ENCODE measurements at regions not wholly inside any gene's neighbourhood (a gene's known extent, or its start where the extent isn't known, plus 50 kb on each side); places are given as distances from the start of the nearest gene placed in this dataset.

GRCh38 chr13:62973804-62974203 lies 1558.2 kb upstream of the PCDH20 start:
- no peak for TF ChIP-seq CTCF (IDR thresholded peaks at IDR 0.05)
- TF ChIP-seq EP300 (IDR thresholded peaks at IDR 0.05), result no peak
- no peak for TF ChIP-seq POLR2AphosphoS5 (IDR thresholded peaks at IDR 0.05)
- no peak for TF ChIP-seq POLR2A (IDR thresholded peaks at IDR 0.05)
- Histone ChIP-seq H3K9me3 (no peaks in the 10 kb centered on the region), H3K27me3 (no peaks in the 10 kb centered on the region), H3K36me3 (no peaks in the 10 kb centered on the region), H3K27ac (no peak overlapping the region), H3K4me3 (no peak overlapping the region), H3K4me1 (no peaks in the 10 kb centered on the region)
- 75% methylated on average over 5 of the region's 5 CpGs for WGBS
- DNase-seq (ENCODE audit: low spot score in 2 of 2), result no peak

GRCh38 chr13:62964522-62964921 lies 1548.9 kb upstream of the PCDH20 start:
- DNase-seq (ENCODE audit: low spot score in 2 of 2), result no peak
- Histone ChIP-seq H3K27me3 (no peaks in the 10 kb centered on the region), H3K4me1 (no peaks in the 10 kb centered on the region), H3K36me3 (no peaks in the 10 kb centered on the region), H3K27ac (no peak overlapping the region), H3K9me3 (peaks cover 10% of the 10 kb centered on the region), H3K4me3 (no peak overlapping the region)
- TF ChIP-seq POLR2AphosphoS5 (IDR thresholded peaks at IDR 0.05), result no peak

- H3K4me1 ChIP-seq, result no peaks in the 10 kb centered on the region
- H3K9me3 ChIP-seq, result peaks cover 10% of the 10 kb centered on the region
- H3K27me3 ChIP-seq, result no peaks in the 10 kb centered on the region
- WGBS, result 34% methylated on average over 3 of the region's 3 CpGs
- no peaks in the 10 kb centered on the region for H3K36me3 ChIP-seq
- DNase-seq (ENCODE audit: low spot score in 2 of 2), result no peak
- TF ChIP-seq EP300 (IDR thresholded peaks at IDR 0.05) (no peak), POLR2AphosphoS5 (IDR thresholded peaks at IDR 0.05) (no peak), POLR2A (IDR thresholded peaks at IDR 0.05) (no peak), CTCF (IDR thresholded peaks at IDR 0.05) (no peak)
- no peak overlapping the region for H3K4me3 ChIP-seq
- H3K27ac ChIP-seq, result no peak overlapping the region
These were observed 1545.1 kb upstream of the PCDH20 start for GRCh38 chr13:62960723-62961122.

GRCh38 chr13:62933809-62934208 lies 1518.2 kb upstream of the PCDH20 start:
- H3K4me3 ChIP-seq, result no peak overlapping the region
- 52% methylated on average over 1 of the region's 1 CpG for WGBS
- no peaks in the 10 kb centered on the region for H3K27me3 ChIP-seq

GRCh38 chr13:62932256-62932883 lies 1516.7 kb upstream of the PCDH20 start:
- Histone ChIP-seq H3K4me3 (no peak overlapping the region), H3K27me3 (no peaks in the 10 kb centered on the region), H3K4me1 (no peaks in the 10 kb centered on the region), H3K36me3 (no peaks in the 10 kb centered on the region), H3K27ac (peak overlapping the region; percentile 34), H3K9me3 (peaks cover 3% of the 10 kb centered on the region)
- no peak for TF ChIP-seq CTCF (IDR thresholded peaks at IDR 0.05)
- TF ChIP-seq POLR2A (IDR thresholded peaks at IDR 0.05), result no peak
- TF ChIP-seq POLR2AphosphoS5 (IDR thresholded peaks at IDR 0.05), result no peak
- no peak for TF ChIP-seq EP300 (IDR thresholded peaks at IDR 0.05)
- no peak for DNase-seq (ENCODE audit: low spot score in 2 of 2)
- 20% methylated on average over 2 of the region's 2 CpGs for WGBS

More at GRCh38 chr13:62933809-62934208, 1518.2 kb upstream of the PCDH20 start:
- Histone ChIP-seq H3K4me1 (no peaks in the 10 kb centered on the region), H3K9me3 (no peaks in the 10 kb centered on the region), H3K27ac (no peak overlapping the region), H3K36me3 (no peaks in the 10 kb centered on the region)
- no peak for DNase-seq (ENCODE audit: low spot score in 2 of 2)
- no peak for TF ChIP-seq POLR2A (IDR thresholded peaks at IDR 0.05)
- TF ChIP-seq CTCF (IDR thresholded peaks at IDR 0.05), result no peak
- TF ChIP-seq POLR2AphosphoS5 (IDR thresholded peaks at IDR 0.05), result no peak
- no peak for TF ChIP-seq EP300 (IDR thresholded peaks at IDR 0.05)

GRCh38 chr13:62931853-62932252 lies 1516.2 kb upstream of the PCDH20 start:
- peaks cover 3% of the 10 kb centered on the region for H3K9me3 ChIP-seq
- no peaks in the 10 kb centered on the region for H3K4me1 ChIP-seq
- TF ChIP-seq EP300 (IDR thresholded peaks at IDR 0.05) (no peak), POLR2AphosphoS5 (IDR thresholded peaks at IDR 0.05) (no peak), CTCF (IDR thresholded peaks at IDR 0.05) (no peak), POLR2A (IDR thresholded peaks at IDR 0.05) (no peak)
- H3K4me3 ChIP-seq, result no peak overlapping the region
- H3K36me3 ChIP-seq, result no peaks in the 10 kb centered on the region
- peak overlapping the region; percentile 34 for H3K27ac ChIP-seq
- DNase-seq (ENCODE audit: low spot score in 2 of 2), result no peak
- H3K27me3 ChIP-seq, result no peaks in the 10 kb centered on the region
- WGBS, result 25% methylated on average over 1 of the region's 1 CpG

Measured in suprapubic skin (tissue), 4 donors.